ENCODE measurements at regions not wholly inside any gene's neighbourhood (a gene's known extent, or its start where the extent isn't known, plus 50 kb on each side); places are given as distances from the start of the nearest gene placed in this dataset.

DNA sequence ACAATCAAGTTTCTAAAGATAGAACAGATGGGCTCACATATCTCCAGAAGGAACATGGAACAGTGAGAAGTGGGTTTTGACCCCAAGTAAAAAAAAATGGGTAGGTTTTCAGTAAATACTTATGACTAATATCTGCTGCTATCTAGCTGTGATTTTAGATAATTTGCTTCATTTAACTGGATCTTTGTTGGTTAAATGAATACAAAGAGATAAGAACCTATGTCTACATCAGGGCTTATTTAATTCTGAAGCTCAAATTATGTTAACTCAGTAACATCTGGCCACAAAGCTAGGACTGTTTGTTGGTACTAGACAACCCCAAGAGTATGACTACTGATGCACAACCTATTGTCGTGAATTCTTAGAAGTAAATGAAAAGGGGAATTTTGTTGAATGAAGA, 144.4 kb upstream of the SESN3 start:
- no peak for DNase-seq

DNA sequence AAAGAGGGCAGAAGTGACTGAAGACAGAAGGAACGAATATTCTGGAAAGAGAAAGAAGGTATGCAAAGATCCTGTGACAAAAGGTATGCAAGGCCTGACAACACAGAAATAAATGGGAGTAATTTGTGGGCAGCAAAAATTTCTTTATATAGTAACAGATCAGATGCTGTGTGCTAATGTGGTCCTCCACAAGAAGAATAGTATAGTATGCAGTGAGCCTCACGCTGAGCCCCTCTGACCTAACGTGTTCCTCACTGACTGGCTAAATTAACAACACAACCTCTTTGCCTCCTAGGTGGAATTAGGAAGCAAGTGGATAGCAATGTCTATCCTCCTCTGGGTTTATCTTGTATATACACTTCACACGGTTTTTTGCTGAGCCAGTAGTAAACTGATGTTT, 143.1 kb upstream of the SESN3 start:
- no peak for DNase-seq

DNA sequence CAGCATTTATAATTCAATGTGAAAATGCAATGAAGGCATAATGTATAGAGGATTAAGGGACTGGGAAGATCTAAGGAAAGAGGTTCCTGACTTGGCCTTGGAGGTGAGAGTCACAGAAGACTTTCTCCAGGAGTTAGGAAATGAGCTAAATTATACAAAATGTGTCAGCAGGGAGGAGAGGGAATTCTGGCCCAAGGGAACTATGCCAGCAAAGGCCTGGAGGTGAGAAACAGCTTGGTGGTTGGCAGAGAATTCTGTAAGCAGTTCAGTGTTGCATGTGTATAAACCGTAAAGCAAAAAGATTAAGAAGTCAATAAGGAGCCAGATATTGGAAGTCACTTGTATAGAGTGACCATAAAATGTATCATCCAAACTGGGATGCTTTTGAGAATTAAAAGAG, 142.2 kb upstream of the SESN3 start:
- DNase-seq, result no peak

DNA sequence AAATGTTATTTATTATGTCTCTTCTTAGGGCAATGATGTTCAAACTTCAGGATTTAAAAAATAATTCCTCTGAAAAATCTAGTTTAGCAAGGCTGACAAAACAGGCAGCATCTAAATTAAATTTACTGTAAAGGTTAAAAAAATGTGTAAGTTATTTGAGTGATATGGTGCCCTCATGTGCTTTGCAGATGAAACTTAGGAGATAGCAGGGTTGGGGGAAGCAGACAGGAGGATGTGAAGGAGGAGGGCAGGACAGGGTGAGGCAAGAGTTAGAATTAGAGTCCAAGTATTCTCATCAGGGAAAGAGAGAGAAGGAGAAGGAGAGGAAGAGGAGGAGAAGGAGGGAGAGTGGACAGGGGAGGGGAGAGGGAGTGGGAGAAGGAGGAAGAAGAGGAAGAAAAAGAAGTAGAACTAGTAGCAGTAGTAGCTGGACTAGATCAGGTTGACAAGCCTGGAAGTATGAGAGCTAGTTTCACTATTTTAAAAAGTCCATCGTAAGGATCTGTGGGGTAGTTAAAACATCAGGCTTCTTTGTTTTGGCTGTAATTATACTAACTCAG, 141.2 kb upstream of the SESN3 start:
- DNase-seq, result no peak

DNA sequence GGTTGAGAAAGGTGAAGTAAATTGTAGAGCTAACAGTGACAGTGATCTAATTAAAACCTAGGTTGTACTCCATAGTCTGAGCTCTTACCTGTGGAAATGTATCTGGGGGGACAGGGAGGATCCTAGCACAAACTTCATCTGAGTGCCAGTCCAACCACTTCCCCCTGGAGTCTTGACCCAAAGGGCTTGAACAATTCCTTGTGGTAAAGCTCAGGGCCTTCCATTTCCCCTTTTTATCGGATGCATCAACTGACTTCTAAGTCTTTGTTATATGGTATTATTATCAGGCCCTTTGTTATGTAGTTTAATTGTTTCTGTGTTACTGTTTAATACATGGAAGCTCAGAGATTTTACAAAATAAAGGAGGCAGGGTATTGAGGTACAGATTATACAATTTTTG, 140.2 kb upstream of the SESN3 start:
- no peak for DNase-seq

DNA sequence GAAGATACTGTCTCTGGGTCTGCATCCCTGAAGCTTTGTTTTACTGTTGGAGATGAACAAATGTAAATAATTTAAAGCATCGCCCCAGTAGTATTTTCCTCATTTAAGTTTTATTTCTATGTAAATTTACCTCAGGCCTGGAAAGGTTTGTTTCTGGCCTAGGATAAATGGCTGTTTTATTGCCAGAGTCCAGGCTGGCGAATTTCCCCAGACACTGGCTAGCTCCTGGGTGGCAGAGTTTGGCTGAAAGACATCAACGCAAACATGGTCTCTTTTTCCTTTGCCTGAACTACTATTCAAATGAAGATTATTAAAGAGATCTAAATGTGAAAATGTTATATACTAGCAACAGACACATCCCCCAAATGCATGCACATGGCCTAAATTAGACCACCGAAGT, 136.7 kb upstream of the SESN3 start:
- DNase-seq, result no peak

DNA sequence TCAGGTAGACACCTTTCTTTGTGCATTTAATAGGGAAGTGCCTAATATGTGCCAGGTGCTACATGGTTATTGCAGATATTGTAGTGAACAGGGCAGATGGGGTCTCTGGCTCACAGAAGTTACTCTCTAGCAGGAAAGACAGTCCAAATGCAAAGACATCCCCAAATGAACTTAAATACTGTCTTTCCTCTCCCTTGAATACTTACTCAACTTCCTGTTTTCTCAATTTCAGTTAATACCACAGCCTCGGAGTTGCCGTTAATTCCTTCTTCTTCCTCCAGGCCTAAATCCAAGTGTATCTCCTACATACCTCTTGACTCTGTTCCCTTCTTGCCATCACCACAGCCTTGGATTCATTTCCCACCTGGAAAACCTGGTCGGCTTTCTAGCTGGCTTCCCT, 134.3 kb upstream of the SESN3 start:
- no peak for DNase-seq

DNA sequence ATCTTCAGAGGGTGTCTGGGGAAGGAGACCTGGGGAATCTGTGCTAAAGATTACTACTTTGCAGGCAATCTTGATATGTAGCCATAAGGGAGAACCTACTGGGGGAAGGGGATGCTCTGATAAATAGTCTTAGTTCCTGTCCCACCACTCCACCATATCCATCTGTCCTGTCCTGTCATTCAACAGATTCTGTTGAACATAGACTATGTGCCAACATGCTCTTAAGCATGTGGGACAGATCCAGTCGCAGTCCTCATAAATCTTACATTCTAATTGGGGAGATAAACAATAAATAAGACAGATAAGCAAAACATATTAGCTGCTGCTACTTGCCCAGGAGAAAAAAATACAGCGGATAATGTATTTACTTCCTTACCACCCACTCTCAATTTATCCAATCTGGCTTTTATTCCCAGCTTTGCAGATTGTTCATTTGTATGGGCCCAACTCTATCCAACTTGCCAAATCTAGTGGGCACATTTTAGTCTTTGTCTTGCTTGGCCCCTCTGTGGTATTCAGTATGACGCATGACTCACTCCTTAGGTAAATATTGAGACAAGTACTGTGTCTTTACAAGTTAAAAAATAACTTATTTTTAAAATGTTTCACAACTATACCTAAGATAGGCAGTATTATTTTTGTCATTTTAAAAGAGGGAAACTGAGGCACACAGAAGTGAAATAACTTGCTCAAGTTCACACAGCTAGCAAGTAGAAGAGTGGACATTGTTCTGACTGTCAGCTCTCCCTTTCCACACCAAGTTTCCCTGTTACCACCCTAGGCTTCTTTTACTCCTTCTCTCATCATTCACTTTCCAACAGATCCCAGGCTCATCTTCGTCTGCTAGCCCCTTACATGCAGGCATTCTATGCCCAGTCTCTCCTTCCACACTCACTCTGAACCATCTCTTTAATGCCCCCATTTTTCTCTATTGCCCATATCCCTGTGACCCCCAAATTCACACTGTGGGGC, 133.6 kb upstream of the SESN3 start:
- no peak for DNase-seq

DNA sequence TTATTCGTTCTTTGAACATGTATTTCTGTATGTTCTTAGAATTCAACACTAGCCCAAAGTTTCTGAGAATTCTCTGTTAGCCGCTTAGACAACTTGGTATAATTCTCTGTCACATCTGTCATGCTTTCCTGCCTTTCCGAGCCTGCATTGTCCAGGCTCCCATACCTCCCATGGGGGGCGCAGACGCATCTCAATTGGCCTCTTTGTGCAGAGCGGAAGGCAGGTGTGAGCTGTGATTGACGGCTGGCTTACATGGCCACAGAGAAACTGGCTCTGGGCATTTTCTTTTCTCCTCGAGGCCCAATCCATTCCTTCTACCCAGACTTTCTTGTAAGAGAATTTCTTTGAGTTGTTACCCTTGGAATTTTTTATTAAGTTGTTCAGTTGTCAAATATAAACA, 132.7 kb upstream of the SESN3 start:
- DNase-seq, result no peak

DNA sequence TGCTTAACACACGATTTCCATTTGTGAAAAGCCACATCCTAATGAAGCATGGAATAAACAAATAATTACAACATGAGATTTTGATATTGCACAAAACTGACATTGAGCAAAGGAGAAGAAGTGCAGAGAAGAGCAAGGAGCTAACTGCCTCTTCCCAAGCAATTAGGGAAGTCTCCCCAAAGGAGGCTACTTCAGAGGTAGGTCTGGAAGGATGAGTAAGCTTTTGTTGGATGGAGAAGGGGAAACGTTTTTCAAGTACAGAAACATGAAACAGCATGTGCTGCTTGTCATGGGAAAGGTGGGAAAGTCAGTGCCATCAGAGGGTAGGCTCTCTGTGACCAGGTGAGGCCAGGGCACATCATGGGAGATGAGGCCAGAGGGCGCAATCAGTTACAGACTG, 132.2 kb upstream of the SESN3 start:
- no peak for DNase-seq

DNA sequence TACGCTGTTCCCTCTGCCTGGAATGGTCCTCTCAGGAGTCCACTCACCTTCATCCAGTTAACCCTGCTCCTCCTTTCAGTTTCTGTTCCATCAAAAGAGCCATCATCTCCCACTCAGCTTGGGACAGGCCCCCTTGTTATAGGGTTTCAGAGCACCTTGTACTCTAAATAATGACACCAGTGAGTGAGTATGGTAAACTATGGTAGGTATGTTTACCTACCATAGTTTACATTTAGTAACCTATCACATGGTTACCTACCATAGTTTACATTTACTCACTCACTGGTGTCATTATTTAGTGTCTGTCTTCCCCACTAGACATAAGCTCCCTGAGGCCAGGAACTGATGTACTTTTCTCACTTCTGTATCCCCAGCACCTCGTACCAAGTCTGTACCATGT, 130.2 kb upstream of the SESN3 start:
- no peak for DNase-seq

DNA sequence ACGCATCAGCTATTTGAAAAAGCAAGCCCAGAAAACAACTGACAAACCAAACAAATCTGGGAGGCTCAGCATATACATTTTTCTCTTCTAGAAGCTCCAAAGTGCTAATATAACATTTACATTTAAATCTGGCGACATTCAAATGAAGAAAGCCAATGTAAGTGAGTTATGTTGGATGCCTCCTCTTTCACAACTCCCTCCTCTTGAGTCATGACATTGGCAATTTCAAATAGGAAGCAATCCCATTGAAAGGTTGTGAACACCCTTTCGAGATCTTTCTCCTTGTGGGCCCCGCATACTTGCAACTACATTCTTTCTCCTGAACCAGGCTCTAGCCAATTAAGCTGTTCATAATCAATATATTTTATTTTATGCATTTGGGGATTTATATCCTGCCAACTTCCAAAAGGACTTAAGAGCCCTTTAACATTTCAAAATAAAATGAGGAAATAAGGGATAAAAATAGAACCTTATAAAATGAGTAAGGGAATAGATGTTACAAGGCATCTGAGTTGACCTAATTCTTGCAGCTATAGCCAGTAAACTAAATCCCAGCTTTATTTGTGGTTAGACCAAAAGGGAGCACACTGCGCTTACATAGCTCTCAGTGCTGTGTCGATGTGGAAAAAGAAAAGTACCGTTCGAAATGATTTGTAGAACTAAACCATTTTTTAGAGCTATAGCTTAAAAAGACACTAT, 129.5 kb upstream of the SESN3 start:
- no peak for DNase-seq

DNA sequence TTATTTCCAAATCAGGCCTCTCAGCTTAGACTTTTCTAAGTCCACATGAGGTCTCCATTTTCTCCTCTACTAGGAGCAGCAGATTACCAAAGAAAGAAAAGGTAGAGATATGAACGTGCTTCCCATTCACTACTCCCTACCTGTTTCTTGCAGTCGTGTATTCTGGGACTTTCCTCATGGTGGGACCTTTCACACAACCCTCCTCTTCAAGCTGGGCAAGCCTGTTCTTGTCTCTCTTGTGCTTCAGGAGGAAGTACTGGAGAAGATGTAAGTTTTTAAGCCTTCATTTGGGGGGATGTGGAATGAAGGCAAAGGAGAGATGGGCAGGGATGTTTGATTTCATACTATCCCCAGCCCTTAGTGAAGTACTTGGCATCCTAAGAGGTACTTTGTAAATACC, 128.8 kb upstream of the SESN3 start:
- no peak for DNase-seq

DNA sequence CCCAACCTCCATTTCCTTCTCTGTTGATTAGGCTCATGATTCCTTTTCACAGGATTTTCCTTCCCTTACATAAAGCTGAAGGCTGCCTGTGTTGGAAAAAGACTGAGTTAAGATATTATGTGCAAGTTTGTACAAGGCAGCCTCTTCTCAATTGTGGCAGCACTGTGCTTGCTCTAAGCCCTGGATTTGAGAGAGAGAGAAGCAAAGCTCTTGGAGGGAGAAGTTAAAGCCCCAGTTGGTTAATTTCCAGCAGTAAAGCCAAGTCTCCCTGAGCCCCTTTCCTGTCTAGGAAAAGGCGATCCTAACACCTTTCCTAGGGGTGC, 128.3 kb upstream of the SESN3 start:
- DNase-seq, result no peak

DNA sequence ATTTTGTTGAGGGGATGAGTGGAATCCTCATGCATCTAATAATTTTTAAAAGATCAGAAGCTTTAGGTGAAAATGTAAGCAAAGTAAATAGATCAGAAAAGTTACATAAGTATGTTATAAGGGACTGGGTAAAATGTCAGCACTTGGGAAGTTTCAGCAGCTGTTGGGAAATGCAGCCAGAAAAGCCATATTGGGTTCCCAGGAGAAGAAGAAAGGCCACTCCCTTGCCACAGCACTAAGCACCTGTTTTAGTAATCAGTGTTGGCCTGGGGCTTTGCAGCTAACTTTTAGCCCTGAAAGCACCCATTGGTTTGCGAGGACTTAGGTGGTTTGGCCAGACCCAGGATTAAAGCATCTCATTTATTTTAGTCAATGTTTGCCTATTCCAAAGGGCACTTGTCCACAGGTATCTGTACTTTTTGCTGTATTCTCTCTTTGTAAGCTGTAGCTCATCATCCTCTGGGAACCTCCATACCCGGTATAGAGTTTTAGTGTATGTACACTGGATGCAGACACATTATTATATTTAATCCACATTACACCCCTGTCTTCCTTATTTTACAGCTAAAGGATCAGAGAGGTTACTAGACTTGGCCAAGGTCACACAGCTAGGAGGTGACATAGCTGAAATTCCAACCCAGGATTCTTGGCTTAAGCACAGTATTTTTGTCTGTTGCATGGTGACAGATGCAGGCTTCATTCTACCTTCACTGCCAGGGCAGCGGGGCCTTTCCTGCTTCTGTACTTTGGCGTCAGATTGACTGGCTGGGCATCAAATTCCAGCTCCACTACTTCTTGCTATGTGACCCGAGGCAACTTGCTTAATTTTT, 127.7 kb upstream of the SESN3 start:
- no peak for DNase-seq

DNA sequence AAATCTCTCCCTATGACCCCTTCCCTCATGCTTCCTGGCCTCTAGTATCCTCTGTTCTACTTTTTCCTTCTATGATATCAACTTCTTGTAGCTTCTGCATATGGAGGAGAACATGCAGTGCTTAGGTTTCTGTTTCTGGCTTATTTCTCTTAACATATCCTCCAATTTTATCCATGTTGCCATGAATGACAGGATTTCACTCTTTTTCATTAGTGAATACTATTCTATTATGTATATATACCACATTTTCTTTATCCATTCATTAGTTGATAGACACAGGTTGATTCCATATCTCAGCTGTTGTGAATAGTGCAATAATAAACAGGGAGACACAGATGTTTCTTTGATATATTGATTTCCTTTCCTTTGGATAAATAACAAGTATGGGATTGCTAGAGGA, 123.3 kb upstream of the SESN3 start:
- DNase-seq, result no peak

DNA sequence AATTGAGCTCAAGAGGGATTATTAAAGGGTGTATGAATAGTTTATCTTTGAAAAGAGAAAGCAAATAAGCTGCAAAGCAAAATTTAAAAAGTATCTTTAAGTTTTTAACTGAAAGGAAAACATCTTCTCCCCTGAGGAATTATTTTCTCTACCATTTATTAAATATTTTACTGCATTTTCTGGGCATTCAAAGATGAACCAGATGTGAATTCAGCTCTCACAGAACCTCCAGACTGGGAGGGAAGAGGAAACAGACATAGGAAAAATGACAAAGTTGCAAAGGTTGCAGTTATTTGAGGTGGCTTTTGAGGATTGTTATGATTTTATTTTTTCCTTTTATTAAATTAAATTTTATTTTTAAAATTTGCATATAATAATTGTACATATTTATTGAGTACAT, 122.7 kb upstream of the SESN3 start:
- DNase-seq, result no peak

DNA sequence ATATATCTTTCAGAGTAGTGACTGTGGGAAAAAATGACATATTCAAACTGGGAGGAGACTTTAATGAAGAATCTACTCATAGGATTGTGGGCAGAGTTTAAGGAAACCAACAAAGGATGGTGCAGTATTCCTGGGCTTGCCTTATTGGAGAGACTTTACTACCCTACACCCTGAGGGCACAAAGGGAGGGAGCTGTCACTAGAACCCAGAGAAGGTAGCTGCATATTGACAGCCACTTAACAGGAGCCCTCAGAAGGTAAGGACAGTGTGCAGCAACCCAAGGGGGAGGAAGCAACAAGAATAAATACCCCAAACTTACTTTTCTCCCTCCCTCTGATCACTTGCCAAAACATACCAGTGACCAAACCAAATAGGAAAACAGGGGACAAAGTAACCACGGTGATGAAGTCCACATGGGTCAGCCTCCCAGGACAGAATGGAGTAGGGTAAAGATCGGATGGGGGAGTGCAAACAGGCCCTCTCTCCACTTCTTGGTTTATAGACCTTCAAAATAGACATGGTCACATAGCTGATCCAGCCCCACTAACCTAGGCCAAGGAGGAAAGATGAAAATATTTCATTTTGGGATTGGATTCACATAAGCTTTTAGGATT, 121.8 kb upstream of the SESN3 start:
- no peak for DNase-seq

DNA sequence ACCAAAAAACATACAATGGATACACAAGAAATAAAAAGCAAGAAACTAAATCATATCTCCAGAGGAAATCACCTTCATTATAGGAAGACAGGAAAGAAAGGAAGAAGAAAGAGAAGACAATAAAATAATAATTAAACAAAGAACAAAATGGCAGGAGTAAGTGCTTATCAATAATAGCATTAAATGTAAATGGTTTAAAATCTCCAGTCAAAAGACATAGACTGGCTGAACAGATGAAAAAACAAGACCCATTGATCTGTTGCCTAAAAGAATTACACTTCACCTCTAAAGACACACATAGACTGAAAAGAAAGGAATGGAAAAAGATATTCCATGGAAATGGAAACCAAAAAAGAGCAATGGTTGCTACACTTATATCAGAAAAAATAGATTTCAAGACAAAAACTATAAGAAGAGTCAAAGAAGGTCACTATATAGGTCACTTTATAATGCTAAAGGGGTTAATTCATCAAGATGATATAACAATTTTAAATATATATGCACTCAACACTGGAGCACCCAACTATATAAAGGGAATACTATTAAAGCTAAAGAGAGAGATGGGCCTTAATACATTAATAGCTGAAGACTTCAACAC, 118.4 kb upstream of the SESN3 start:
- no peak for DNase-seq

DNA sequence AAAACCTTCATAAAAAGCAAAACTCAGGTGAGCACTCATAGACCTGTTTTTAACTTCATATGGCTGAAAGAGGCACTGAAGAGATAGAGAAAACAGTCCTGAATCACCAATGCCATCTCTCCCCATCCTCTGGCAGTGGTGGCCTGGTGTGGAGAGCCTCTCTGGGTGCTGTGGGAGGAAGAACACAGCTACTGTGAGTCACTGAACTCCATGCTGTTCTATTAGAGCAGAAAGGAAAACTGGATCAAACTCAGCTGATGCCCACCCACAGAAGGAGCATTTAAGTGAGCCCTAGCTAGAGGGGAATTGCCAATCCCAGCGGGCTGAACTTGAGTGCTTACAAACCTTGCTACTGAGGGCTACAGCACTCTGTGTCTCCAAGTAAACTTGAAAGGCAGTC, 115.3 kb upstream of the SESN3 start:
- no peak for DNase-seq

DNA sequence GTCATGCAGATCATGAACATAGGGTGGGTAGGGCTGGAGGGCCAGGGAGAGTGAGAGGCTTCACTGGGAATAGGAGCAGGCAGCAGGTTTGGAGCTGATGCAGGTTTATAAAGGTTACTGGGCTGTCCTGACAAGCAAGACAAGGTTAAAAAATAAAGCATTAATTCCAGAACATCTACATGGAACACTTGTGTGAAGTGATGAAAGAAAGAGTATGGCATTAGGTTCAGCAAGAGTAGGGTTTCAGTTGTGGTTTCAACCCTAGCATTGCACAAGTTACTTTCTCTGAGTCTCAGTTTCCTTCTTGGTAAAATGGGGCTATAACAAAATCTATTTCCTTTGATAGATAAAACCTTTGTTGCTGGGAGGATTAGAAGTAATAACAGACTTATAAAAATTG, 114.6 kb upstream of the SESN3 start:
- DNase-seq, result no peak

DNA sequence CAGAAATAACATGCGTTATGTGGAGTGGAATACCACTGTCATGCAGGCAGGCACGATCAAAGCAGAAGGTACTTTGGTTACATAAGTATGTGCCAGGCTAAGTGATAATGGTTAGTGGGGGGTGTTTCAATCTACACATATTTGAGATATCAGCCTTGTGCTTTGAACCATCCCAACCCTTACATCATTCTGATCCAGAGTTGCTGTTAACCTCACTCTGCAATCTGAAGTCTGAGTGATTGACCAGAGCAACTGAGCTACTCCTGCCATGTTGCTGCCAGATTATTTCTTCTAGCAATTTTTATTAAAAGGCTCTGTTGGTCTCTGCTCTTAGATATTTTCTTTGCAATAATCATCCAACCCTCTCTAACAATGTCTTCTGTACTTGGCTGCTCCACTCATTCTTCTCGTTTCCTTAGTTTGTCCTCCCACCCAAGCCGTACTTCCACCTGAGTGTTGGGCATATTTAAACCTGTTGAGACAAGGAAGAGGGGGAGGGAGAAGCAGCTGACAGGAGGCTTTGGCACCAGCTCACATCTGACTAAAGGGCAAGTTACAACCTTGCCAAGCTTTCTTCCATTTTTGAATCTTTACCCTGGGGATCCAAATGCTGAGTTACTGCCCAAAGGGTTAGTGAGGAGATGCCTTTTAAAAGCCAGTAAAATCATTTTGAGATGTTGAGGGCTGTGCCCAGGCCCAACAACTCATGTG, 114.1 kb upstream of the SESN3 start:
- no peak for DNase-seq

All from CD4-positive, alpha-beta T cell treated with Interleukin-21 for 1 hour (primary cell).